Endothelial cell of umbilical vein (primary cell): ENCODE measurements at regions not wholly inside any gene's neighbourhood (a gene's known extent, or its start where the extent isn't known, plus 50 kb on each side); places are given as distances from the start of the nearest gene placed in this dataset.
"Not testable (repeated sequence)": the region's sequence is repeated elsewhere in the genome, so short reads cannot be mapped to it uniquely, and the experiment has no call there.

Experiments used
- BruUV-seq: library from RNA; stranded (reverse); fragments of 400-500 nt; replicated peaks from 2 replicates; lab custom pipeline; 2021; lab: Mats Ljungman, UMichigan
- CTCF ChIA-PET: fragments of 300-600, 350-600 bp; sonication (Branson Sonifier 250); formaldehyde crosslinking; loops from one replicate; lab custom pipeline; 2021; ENCODE audit warnings: antibody characterized with exemption, inconsistent platforms; lab: Charles Lee
- POLR2A ChIA-PET: fragments of 300-600, 350-600 bp; sonication (Branson Sonifier 250); formaldehyde crosslinking; loops from one replicate; lab custom pipeline; 2021; ENCODE audit warnings: antibody characterized with exemption, inconsistent platforms; lab: Charles Lee
- DNase-seq: peaks from one replicate; pipeline ENCODE4 v3.0.0-alpha.2; 2011; ENCODE audit warnings: low read depth, low spot score
- FAIRE-seq: peaks from 2 replicates; lab custom pipeline; 2011; peaks lifted over from hg19 to GRCh38; lab: Jason Lieb, UNC
- H2AFZ ChIP-seq: 2 replicates; pipeline ENCODE4 v1.6.0; 2012; ENCODE audit warnings: low read depth, low read length, control low read depth, inconsistent platforms
- H3K27ac ChIP-seq: 2 replicates; pipeline ENCODE4 v1.5.1; 2011; ENCODE audit warnings: low read depth, mild to moderate bottlenecking, control low read depth, low read length, moderate library complexity; ENCODE audit not compliant: insufficient read depth
- H3K27me3 ChIP-seq, 2 experiments: 2 replicates each; pipeline versions ENCODE4 v1.6.0 to v1.6.1; 2011; ENCODE audit warnings: low read length in 2 of 2, mixed read lengths in 1 of 2; ENCODE audit not compliant: control insufficient read depth in 2 of 2, insufficient read depth in 2 of 2
- H3K36me3 ChIP-seq, 2 experiments: 2 replicates in 1 of 2; 3 replicates in 1 of 2; pipeline ENCODE4 v1.5.1; 2011; ENCODE audit warnings: low read length in 2 of 2, mild to moderate bottlenecking in 1 of 2, moderate library complexity in 1 of 2; ENCODE audit not compliant: control insufficient read depth in 2 of 2, insufficient read depth in 2 of 2; ENCODE audit errors: extremely low read depth in 1 of 2
- H3K4me1 ChIP-seq: 3 replicates; pipeline ENCODE4 v1.5.1; 2011; ENCODE audit warnings: mild to moderate bottlenecking, low read length; ENCODE audit not compliant: control insufficient read depth, insufficient read depth; ENCODE audit errors: extremely low read depth
- H3K4me2 ChIP-seq: 2 replicates; pipeline ENCODE4 v1.6.1; 2011; ENCODE audit warnings: low read length, control low read depth, mixed read lengths; ENCODE audit not compliant: insufficient read depth
- H3K4me3 ChIP-seq, 3 experiments: fragments of 200-600 bp in 1 of 3; sonication (generic), shearing (Covaris generic) in 1 of 3; replicated peaks in 1 of 3; 2 replicates each; pipeline ENCODE4 v1.5.1; 2011 to 2016; ENCODE audit warnings: control low read depth in 3 of 3, low read length in 3 of 3, mild to moderate bottlenecking in 2 of 3, inconsistent platforms in 1 of 3, low read depth in 1 of 3, moderate library complexity in 1 of 3; ENCODE audit not compliant: insufficient read depth in 1 of 3
- H3K79me2 ChIP-seq: 2 replicates; pipeline ENCODE4 v1.6.0; 2012; ENCODE audit warnings: low read length, inconsistent platforms; ENCODE audit not compliant: control insufficient read depth, insufficient read depth
- H3K9ac ChIP-seq: replicated peaks from 2 replicates; pipeline ENCODE3; 2011; ENCODE audit warnings: low read length, control low read depth; ENCODE audit not compliant: insufficient read depth; ENCODE audit errors: extremely low read depth
- H3K9me1 ChIP-seq: replicated peaks from 3 replicates; pipeline ENCODE4 v1.6.0; 2011; ENCODE audit warnings: mild to moderate bottlenecking, low read length; ENCODE audit not compliant: control insufficient read depth, insufficient read depth; ENCODE audit errors: extremely low read depth
- H3K9me3 ChIP-seq: replicated peaks from 2 replicates; pipeline ENCODE4 v1.5.1; 2012; ENCODE audit warnings: low read length, inconsistent platforms; ENCODE audit not compliant: control insufficient read depth, insufficient read depth
- H4K20me1 ChIP-seq: replicated peaks from 2 replicates; pipeline ENCODE3; 2011; ENCODE audit warnings: mild to moderate bottlenecking, low read length; ENCODE audit not compliant: control insufficient read depth, insufficient read depth; ENCODE audit errors: extremely low read depth
- CTCF ChIP-seq, 2 donors: IDR thresholded peaks; 1 replicate in 1 of 2; 2 replicates in 1 of 2; pipeline ENCODE4 v1.5.1; 2011; ENCODE audit warnings: low read length in 2 of 2, mild to moderate bottlenecking in 2 of 2, moderate library complexity in 2 of 2, control low read depth in 1 of 2, inconsistent platforms in 1 of 2, low read depth in 1 of 2; ENCODE audit not compliant: insufficient read depth in 1 of 2; ENCODE audit errors: extremely low read depth in 1 of 2
- EZH2 ChIP-seq: IDR thresholded peaks from 2 replicates; pipeline ENCODE4 v1.6.1; 2012; ENCODE audit warnings: borderline replicate concordance, low read depth, mild to moderate bottlenecking, moderate library complexity, low read length, inconsistent platforms; ENCODE audit not compliant: severe bottlenecking
- FOS ChIP-seq: IDR thresholded peaks from 2 replicates; pipeline ENCODE4 v1.6.1; 2011; ENCODE audit warnings: mild to moderate bottlenecking, low read length, moderate library complexity, borderline replicate concordance; ENCODE audit not compliant: insufficient read depth
- GATA2 ChIP-seq: IDR thresholded peaks from 2 replicates; pipeline ENCODE4 v1.7.0; 2011; ENCODE audit warnings: low read depth, mild to moderate bottlenecking, moderate library complexity, mixed read lengths, low read length; ENCODE audit not compliant: insufficient read length, insufficient read depth
- JUN ChIP-seq: IDR thresholded peaks from 2 replicates; pipeline ENCODE4 v1.6.1; 2011; ENCODE audit warnings: borderline replicate concordance, low read depth; ENCODE audit not compliant: insufficient read length, insufficient read depth
- MAX ChIP-seq: IDR thresholded peaks from 2 replicates; pipeline ENCODE4 v1.6.1; 2011; ENCODE audit not compliant: insufficient read depth, insufficient read length
- MYC ChIP-seq: IDR thresholded peaks from one replicate; pipeline ENCODE4 v1.6.1; 2011; ENCODE audit warnings: mild to moderate bottlenecking, low read depth, low read length
- POLR2A ChIP-seq: IDR thresholded peaks from 2 replicates; pipeline ENCODE4 v1.6.1; 2012; ENCODE audit warnings: low read depth, mild to moderate bottlenecking, control low read depth, low read length
- POLR2AphosphoS5 ChIP-seq: IDR thresholded peaks from 2 replicates; pipeline ENCODE4 v1.6.1; 2012; ENCODE audit warnings: low read depth, mild to moderate bottlenecking, control low read depth, low read length, moderate library complexity; ENCODE audit not compliant: insufficient read depth
- dilution Hi-C: fragments of 300-500 bp; cut with MboI; formaldehyde crosslinking; loops from one replicate; pipeline ENCODE4 v1.15.0; 2019; ENCODE audit warnings: low sequenced_read_pairs; ENCODE audit not compliant: extremely low pct_ligation_motif_present
- intact Hi-C: fragments of 100-400 bp; cut with micrococcal nuclease; formaldehyde crosslinking; loops from one replicate; pipeline ENCODE4 v1.10.0; 2022

- dilution Hi-C loops (no loop called here), intact Hi-C loops (no loop called here)
- H3K36me3 ChIP-seq: no peaks in the 10 kb centered on the region
- H3K27me3 ChIP-seq: no peaks in the 10 kb centered on the region
- H3K9me1 ChIP-seq: no peaks in the 10 kb centered on the region
- no peaks in the 10 kb centered on the region for H4K20me1 ChIP-seq
- H3K4me2 ChIP-seq: no peak overlapping the region
- POLR2A ChIA-PET: no interaction called here
- H3K9ac ChIP-seq: no peak overlapping the region
- no peak overlapping the region for H2AFZ ChIP-seq
- TF ChIP-seq JUN: no peak
- no peak for TF ChIP-seq MYC
- TF ChIP-seq POLR2A: no peak
- no peak for TF ChIP-seq CTCF (IDR thresholded peaks at IDR 0.05; ENCODE audit: extremely low read depth in 1 of 2, insufficient read depth in 1 of 2, low read depth in 1 of 2, low read length in 2 of 2)
- no peak for TF ChIP-seq MAX
- no peak for TF ChIP-seq EZH2
- TF ChIP-seq POLR2AphosphoS5: no peak
- no peak for TF ChIP-seq GATA2
- no peak for TF ChIP-seq FOS
- H3K9me3 ChIP-seq: no peaks in the 10 kb centered on the region
- CTCF ChIA-PET: no interaction called here
- DNase-seq (no peak), FAIRE-seq (no peak)
- no peak overlapping the region for H3K4me3 ChIP-seq
- no TSS peak for BruUV-seq
- no peak overlapping the region for H3K27ac ChIP-seq
- no peaks in the 10 kb centered on the region for H3K4me1 ChIP-seq
- no peaks in the 10 kb centered on the region for H3K79me2 ChIP-seq
These were observed 294.9 kb upstream of the ADGRL2 start for GRCh38 chr1:81505831-81506230.

GRCh38 chr1:81504820-81505219 lies 295.9 kb upstream of the ADGRL2 start:
- H3K9me1 ChIP-seq, H3K27ac ChIP-seq, FAIRE-seq, POLR2A ChIA-PET, DNase-seq, dilution Hi-C loops, H3K4me2 ChIP-seq, CTCF ChIA-PET, H3K27me3 ChIP-seq, H3K9ac ChIP-seq, H3K9me3 ChIP-seq, H3K79me2 ChIP-seq, BruUV-seq, H3K4me1 ChIP-seq, H2AFZ ChIP-seq, H4K20me1 ChIP-seq, H3K36me3 ChIP-seq, H3K4me3 ChIP-seq, intact Hi-C loops: not testable (repeated sequence)

GRCh38 chr1:81502705-81503104 lies 298.0 kb upstream of the ADGRL2 start:
- DNase-seq, H3K79me2 ChIP-seq, intact Hi-C loops, H3K4me1 ChIP-seq, BruUV-seq, H3K9ac ChIP-seq, FAIRE-seq, H3K27me3 ChIP-seq, H2AFZ ChIP-seq, CTCF ChIA-PET, H3K4me2 ChIP-seq, POLR2A ChIA-PET, H3K4me3 ChIP-seq, H3K9me1 ChIP-seq, H4K20me1 ChIP-seq, H3K27ac ChIP-seq, H3K9me3 ChIP-seq, H3K36me3 ChIP-seq, dilution Hi-C loops: not testable (repeated sequence)
